Esophagus muscularis mucosa (tissue), 4 donors: ENCODE measurements at regions not wholly inside any gene's neighbourhood (a gene's known extent, or its start where the extent isn't known, plus 50 kb on each side); places are given as distances from the start of the nearest gene placed in this dataset.

Source experiments
- DNase-seq: peaks from one replicate; pipeline ENCODE4 v3.0.0-alpha.2; 2017; ENCODE audit errors: extremely low spot score
- H3K27ac ChIP-seq, 4 donors: fragments of 200-600 bp; sonication (generic); replicated peaks in 1 of 4; 1 replicate in 3 of 4; 2 replicates in 1 of 4; pipeline ENCODE4 v1.5.1; 2016 to 2019; ENCODE audit warnings: mild to moderate bottlenecking in 1 of 4
- H3K27me3 ChIP-seq, 4 donors: fragments of 200-600 bp; sonication (generic); one replicate each; pipeline versions ENCODE4 v1.5.1 to v1.6.0; 2016 to 2019
- H3K36me3 ChIP-seq, 4 donors: fragments of 200-600 bp; sonication (generic); one replicate each; pipeline ENCODE4 v1.5.1; 2016 to 2019
- H3K4me1 ChIP-seq, 4 donors: fragments of 200-600 bp; sonication (generic); one replicate each; pipeline ENCODE4 v1.5.1; 2016 to 2019
- H3K4me3 ChIP-seq, 4 donors: fragments of 200-600 bp; sonication (generic); 1 replicate in 2 of 4; 2 replicates in 2 of 4; pipeline ENCODE4 v1.5.1; 2016 to 2019; ENCODE audit warnings: mild to moderate bottlenecking in 4 of 4, moderate library complexity in 1 of 4
- H3K9me3 ChIP-seq, 4 donors: fragments of 200-600 bp; sonication (generic); 1 replicate in 3 of 4; 2 replicates in 1 of 4; pipeline ENCODE4 v1.5.1; 2016 to 2019
- EP300 ChIP-seq: sonication (generic); formaldehyde crosslinking; IDR thresholded peaks from one replicate; pipeline ENCODE4 v1.6.1; 2017; ENCODE audit warnings: antibody characterized with exemption
- POLR2A ChIP-seq: fragments of 450-650 bp; IDR thresholded peaks from one replicate; pipeline ENCODE4 v1.6.1; 2017; ENCODE audit warnings: antibody characterized with exemption, moderate library complexity, mild to moderate bottlenecking, low read depth
- POLR2AphosphoS5 ChIP-seq, 2 donors: sonication (generic); formaldehyde crosslinking; IDR thresholded peaks; one replicate each; pipeline ENCODE4 v1.6.1; 2017; ENCODE audit warnings: antibody characterized with exemption in 2 of 2
- WGBS: methylation state at CpG from one replicate; pipeline ENCODE4 v1.1.5; 2018; 5-methylcytosine and 5-hydroxymethylcytosine counted together
- intact Hi-C: fragments of 100-400 bp; cut with DNase I; formaldehyde crosslinking; loops from one replicate; pipeline ENCODE4 v1.15.1; 2023
- TF ChIP-seq, protein P1 (sequence below), 3 experiments: fragments of 200-600 bp in 2 of 3; fragments of 450-650 bp in 1 of 3; sonication (generic) in 2 of 3; IDR thresholded peaks; one replicate each; pipeline ENCODE4 v1.5.1; 2017 to 2019; ENCODE audit warnings: antibody characterized with exemption in 3 of 3, mild to moderate bottlenecking in 2 of 3, moderate library complexity in 1 of 3

DNA sequence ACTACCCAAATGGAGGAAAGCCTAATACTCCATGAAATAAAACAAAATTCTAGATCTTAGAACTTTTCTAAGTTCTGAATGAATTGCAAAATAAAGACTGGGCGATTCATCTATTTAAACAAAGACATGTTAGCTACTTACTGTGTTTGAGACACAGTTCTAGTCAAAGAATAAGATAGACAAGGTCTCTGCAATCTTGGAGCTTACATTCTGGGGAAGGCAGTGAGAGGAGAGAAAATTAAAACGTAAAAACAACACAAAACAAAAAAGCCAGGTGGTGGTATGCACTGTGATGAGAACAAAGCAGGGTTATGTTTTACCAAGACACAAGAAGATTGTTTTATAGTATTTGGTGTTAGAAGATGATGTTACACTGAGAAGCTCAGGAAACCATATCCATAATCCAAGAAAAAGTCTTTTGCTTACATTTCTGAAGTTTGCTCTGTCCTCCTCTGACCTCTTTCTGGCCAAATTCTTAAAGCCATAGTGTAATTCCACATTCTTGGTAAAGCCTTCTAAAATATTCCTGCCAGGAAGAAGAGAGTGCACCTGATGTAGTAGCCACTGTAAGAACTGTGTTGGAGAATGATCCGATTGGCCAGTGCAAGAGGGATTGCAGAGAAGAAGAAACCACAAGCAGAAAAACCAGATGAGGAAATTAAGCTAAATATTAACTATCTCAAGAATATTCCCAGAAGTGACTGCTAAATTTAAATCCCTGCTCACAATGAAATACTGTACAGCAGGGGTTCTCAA, 218.4 kb downstream of the PCSK1 start:
- TF ChIP-seq POLR2AphosphoS5 (IDR thresholded peaks at IDR 0.05): no peak
- TF ChIP-seq EP300: no peak
- TF ChIP-seq, protein P1, sequence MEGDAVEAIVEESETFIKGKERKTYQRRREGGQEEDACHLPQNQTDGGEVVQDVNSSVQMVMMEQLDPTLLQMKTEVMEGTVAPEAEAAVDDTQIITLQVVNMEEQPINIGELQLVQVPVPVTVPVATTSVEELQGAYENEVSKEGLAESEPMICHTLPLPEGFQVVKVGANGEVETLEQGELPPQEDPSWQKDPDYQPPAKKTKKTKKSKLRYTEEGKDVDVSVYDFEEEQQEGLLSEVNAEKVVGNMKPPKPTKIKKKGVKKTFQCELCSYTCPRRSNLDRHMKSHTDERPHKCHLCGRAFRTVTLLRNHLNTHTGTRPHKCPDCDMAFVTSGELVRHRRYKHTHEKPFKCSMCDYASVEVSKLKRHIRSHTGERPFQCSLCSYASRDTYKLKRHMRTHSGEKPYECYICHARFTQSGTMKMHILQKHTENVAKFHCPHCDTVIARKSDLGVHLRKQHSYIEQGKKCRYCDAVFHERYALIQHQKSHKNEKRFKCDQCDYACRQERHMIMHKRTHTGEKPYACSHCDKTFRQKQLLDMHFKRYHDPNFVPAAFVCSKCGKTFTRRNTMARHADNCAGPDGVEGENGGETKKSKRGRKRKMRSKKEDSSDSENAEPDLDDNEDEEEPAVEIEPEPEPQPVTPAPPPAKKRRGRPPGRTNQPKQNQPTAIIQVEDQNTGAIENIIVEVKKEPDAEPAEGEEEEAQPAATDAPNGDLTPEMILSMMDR (IDR thresholded peaks at IDR 0.05): no peak
- no peak for TF ChIP-seq POLR2A
- intact Hi-C loops: no loop called here
- DNase-seq: no peak
- no peaks in the 10 kb centered on the region for H3K36me3 ChIP-seq
- H3K4me3 ChIP-seq: no peak overlapping the region
- peaks cover 0 to 10% (median 7%) of the 10 kb centered on the region in 4 donors for H3K4me1 ChIP-seq
- 63% methylated on average over 3 of the region's 3 CpGs for WGBS
- no peak overlapping the region for H3K27ac ChIP-seq
- H3K27me3 ChIP-seq: no peaks in the 10 kb centered on the region
- peaks cover 0 to 8% (median 3%) of the 10 kb centered on the region in 4 donors for H3K9me3 ChIP-seq

DNA sequence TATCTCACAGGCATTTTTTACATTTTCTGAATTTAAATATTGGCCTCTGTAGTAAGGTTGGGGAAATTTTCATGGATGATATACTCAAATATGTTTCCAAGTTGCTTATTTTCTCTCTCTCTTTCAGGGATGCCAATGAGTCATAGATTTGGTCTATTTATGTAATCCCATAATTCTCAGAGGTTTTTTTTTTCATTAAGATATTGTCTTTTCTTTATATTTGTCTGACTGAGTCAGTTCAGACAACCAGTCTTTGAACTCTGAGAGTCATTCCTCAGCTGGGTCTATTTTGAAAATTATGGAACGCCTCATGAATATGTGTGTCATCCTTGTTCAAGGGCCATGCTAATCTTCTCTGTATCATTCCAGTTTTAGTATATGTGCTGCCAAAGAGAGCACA, 223.2 kb downstream of the PCSK1 start:
- H3K36me3 ChIP-seq: no peaks in the 10 kb centered on the region
- peaks cover 0 to 31% (median 21%) of the 10 kb centered on the region in 4 donors for H3K9me3 ChIP-seq
- 74% methylated on average over 1 of the region's 1 CpG for WGBS
- intact Hi-C loops: no loop called here
- no peak overlapping the region for H3K4me3 ChIP-seq
- peaks cover 0 to 7% (median 5%) of the 10 kb centered on the region in 4 donors for H3K4me1 ChIP-seq
- no peak for DNase-seq
- TF ChIP-seq EP300 (no peak), POLR2A (no peak), POLR2AphosphoS5 (IDR thresholded peaks at IDR 0.05) (no peak)
- TF ChIP-seq, protein P1 (IDR thresholded peaks at IDR 0.05): no peak
- H3K27me3 ChIP-seq: no peaks in the 10 kb centered on the region
- no peak overlapping the region for H3K27ac ChIP-seq

DNA sequence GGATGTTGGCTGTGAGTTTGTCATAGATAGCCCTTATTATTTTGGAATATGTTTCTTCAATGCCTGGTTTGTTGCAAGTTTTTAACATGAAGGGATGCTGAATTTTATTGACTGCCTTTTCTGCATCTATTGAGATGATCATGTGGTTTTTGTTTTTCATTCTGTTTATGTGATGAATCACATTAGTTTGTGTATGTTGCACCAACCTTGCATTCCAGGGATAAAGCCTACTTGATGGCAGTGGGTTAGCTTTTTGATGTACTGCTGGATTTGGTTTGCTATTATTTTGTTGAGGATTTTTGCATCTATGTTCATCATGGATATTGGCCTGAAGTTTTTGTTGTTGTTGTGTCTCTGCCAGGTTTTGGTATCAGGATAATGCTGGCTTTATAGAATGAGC, 225.6 kb downstream of the PCSK1 start:
- H3K4me1 ChIP-seq: no peaks in the 10 kb centered on the region
- H3K36me3 ChIP-seq: no peaks in the 10 kb centered on the region
- peaks cover 0 to 31% (median 21%) of the 10 kb centered on the region in 4 donors for H3K9me3 ChIP-seq
- H3K4me3 ChIP-seq: no peak overlapping the region
- intact Hi-C loops: no loop called here
- TF ChIP-seq POLR2AphosphoS5 (IDR thresholded peaks at IDR 0.05) (no peak), POLR2A (no peak), EP300 (no peak)
- TF ChIP-seq, protein P1 (IDR thresholded peaks at IDR 0.05): no peak
- DNase-seq: no peak
- no peak overlapping the region for H3K27ac ChIP-seq
- H3K27me3 ChIP-seq: no peaks in the 10 kb centered on the region

DNA sequence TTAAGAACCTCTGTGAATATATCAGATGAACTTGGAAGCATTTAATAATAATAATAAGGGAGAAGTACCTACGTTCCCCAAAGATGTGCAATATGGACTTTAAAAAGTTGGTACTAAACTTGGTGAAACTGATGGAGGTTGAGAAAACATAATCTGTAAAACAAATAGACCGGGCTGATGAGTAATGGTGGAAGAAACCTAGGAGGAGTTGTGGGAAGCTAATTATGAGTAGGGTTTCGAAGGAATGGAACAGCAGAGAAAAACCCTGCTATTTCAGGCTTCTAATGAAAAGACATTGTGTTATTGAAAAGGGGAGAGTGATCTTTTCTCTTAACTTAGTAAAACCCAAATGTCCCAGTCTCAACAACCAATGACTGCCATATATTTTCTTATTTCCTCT, 229.3 kb downstream of the PCSK1 start:
- H3K27ac ChIP-seq: no peak overlapping the region
- intact Hi-C loops: no loop called here
- WGBS: 38% methylated on average over 3 of the region's 3 CpGs
- H3K4me3 ChIP-seq: no peak overlapping the region
- no peak for DNase-seq
- H3K9me3 ChIP-seq: peaks cover 0 to 22% (median 14%) of the 10 kb centered on the region in 4 donors
- H3K4me1 ChIP-seq: peaks cover 0 to 13% (median 3%) of the 10 kb centered on the region in 4 donors
- TF ChIP-seq EP300: no peak
- TF ChIP-seq POLR2AphosphoS5 (IDR thresholded peaks at IDR 0.05): no peak
- TF ChIP-seq POLR2A: no peak
- TF ChIP-seq, protein P1 (IDR thresholded peaks at IDR 0.05): no peak
- H3K27me3 ChIP-seq: no peaks in the 10 kb centered on the region
- no peaks in the 10 kb centered on the region for H3K36me3 ChIP-seq
